Breast epithelium (tissue), 3 donors: ENCODE measurements at regions not wholly inside any gene's neighbourhood (a gene's known extent, or its start where the extent isn't known, plus 50 kb on each side); places are given as distances from the start of the nearest gene placed in this dataset.

Experiments used
- POLR2A ChIP-seq: fragments of 450-650 bp; IDR thresholded peaks from one replicate; pipeline ENCODE4 v1.6.1; 2016; ENCODE audit warnings: antibody characterized with exemption, mild to moderate bottlenecking, moderate library complexity
- TF ChIP-seq, protein P1 (sequence below), 3 donors: fragments of 450-650 bp; IDR thresholded peaks; one replicate each; pipeline ENCODE4 v1.5.1; 2016 to 2017; ENCODE audit warnings: antibody characterized with exemption in 3 of 3, mild to moderate bottlenecking in 3 of 3, moderate library complexity in 3 of 3

DNA sequence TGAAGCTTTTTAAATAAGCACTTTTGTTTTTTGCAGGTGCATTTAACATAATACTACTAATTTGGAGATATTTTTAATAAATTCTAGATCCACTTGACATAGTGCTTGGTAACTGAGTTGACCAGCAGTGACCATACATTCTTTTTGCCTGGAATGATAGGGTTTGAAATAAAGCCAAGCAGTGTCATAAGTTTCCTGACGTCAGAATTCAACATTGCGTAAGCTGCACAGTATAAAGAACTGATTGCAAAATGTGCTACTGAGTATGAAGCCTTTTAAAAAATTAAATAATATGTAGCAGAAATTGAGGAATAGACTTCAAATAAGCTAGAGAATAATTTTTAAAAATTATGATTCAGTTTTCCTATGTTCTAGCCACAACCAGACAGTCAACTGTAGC, 454.6 kb upstream of the ARPP21 start:
- TF ChIP-seq, protein P1, sequence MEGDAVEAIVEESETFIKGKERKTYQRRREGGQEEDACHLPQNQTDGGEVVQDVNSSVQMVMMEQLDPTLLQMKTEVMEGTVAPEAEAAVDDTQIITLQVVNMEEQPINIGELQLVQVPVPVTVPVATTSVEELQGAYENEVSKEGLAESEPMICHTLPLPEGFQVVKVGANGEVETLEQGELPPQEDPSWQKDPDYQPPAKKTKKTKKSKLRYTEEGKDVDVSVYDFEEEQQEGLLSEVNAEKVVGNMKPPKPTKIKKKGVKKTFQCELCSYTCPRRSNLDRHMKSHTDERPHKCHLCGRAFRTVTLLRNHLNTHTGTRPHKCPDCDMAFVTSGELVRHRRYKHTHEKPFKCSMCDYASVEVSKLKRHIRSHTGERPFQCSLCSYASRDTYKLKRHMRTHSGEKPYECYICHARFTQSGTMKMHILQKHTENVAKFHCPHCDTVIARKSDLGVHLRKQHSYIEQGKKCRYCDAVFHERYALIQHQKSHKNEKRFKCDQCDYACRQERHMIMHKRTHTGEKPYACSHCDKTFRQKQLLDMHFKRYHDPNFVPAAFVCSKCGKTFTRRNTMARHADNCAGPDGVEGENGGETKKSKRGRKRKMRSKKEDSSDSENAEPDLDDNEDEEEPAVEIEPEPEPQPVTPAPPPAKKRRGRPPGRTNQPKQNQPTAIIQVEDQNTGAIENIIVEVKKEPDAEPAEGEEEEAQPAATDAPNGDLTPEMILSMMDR (IDR thresholded peaks at IDR 0.05), result no peak
- TF ChIP-seq POLR2A, result no peak
